ENCODE measurements at regions not wholly inside any gene's neighbourhood (a gene's known extent, or its start where the extent isn't known, plus 50 kb on each side); places are given as distances from the start of the nearest gene placed in this dataset.
"Not testable (repeated sequence)": the region's sequence is repeated elsewhere in the genome, so short reads cannot be mapped to it uniquely, and the experiment has no call there.

GRCh38 chr15:96867992-96868391 lies 537.5 kb downstream of the NR2F2 start:
- H3K9me3 Mint-ChIP-seq, result peaks cover 0 to 13% (median 4%) of the 10 kb centered on the region in 6 donors
- no peak overlapping the region for H3K4me3 Mint-ChIP-seq
- peaks cover 0 to 8% (median 0%) of the 10 kb centered on the region in 3 donors for H3K36me3 Mint-ChIP-seq
- H3K27me3 Mint-ChIP-seq (ENCODE audit: low read depth in 3 of 3), result peaks cover 0 to 2% (median 2%) of the 10 kb centered on the region in 3 donors
- H3K4me1 Mint-ChIP-seq, result no peaks in the 10 kb centered on the region
- no peak for DNase-seq
- H3K27ac Mint-ChIP-seq, result no peak overlapping the region

- H3K9me3 Mint-ChIP-seq, result peaks cover 0 to 13% (median 4%) of the 10 kb centered on the region in 6 donors
- H3K4me3 Mint-ChIP-seq, result no peak overlapping the region
- H3K36me3 Mint-ChIP-seq, result peaks cover 0 to 8% (median 0%) of the 10 kb centered on the region in 3 donors
- no peak for DNase-seq
- peaks cover 0 to 4% (median 2%) of the 10 kb centered on the region in 3 donors for H3K27me3 Mint-ChIP-seq (ENCODE audit: low read depth in 3 of 3)
- no peaks in the 10 kb centered on the region for H3K4me1 Mint-ChIP-seq
- no peak overlapping the region for H3K27ac Mint-ChIP-seq
Measured at GRCh38 chr15:96869122-96869521, 538.6 kb downstream of the NR2F2 start.

GRCh38 chr15:96869790-96870189 lies 539.3 kb downstream of the NR2F2 start:
- H3K4me3 Mint-ChIP-seq, result no peak overlapping the region
- peaks cover 0 to 13% (median 4%) of the 10 kb centered on the region in 6 donors for H3K9me3 Mint-ChIP-seq

GRCh38 chr15:96870580-96870979 lies 540.1 kb downstream of the NR2F2 start:
- no peaks in the 10 kb centered on the region for H3K4me1 Mint-ChIP-seq
- H3K9me3 Mint-ChIP-seq, result peaks cover 0 to 9% (median 4%) of the 10 kb centered on the region in 6 donors
- peaks cover 0 to 7% (median 0%) of the 10 kb centered on the region in 3 donors for H3K36me3 Mint-ChIP-seq
- no peak overlapping the region for H3K4me3 Mint-ChIP-seq
- H3K27me3 Mint-ChIP-seq (ENCODE audit: low read depth in 3 of 3), result peaks cover 0 to 4% (median 2%) of the 10 kb centered on the region in 3 donors
- DNase-seq, result no peak
- H3K27ac Mint-ChIP-seq, result no peak overlapping the region

More at GRCh38 chr15:96869790-96870189, 539.3 kb downstream of the NR2F2 start:
- Mint-ChIP-seq H3K27ac (no peak overlapping the region), H3K36me3 (peaks cover 0 to 8% (median 0%) of the 10 kb centered on the region in 3 donors), H3K4me1 (no peaks in the 10 kb centered on the region), H3K27me3 (ENCODE audit: low read depth in 3 of 3) (peaks cover 0 to 4% (median 2%) of the 10 kb centered on the region in 3 donors)
- no peak for DNase-seq

GRCh38 chr15:96877442-96877841 lies 546.9 kb downstream of the NR2F2 start:
- H3K27me3 Mint-ChIP-seq (ENCODE audit: low read depth in 3 of 3); H3K36me3 Mint-ChIP-seq; H3K27ac Mint-ChIP-seq: not testable (repeated sequence)

GRCh38 chr15:96878129-96878528 lies 547.6 kb downstream of the NR2F2 start:
- Mint-ChIP-seq H3K9me3 (peaks cover 0 to 9% (median 0%) of the 10 kb centered on the region in 6 donors), H3K27me3 (ENCODE audit: low read depth in 3 of 3) (peaks cover 0 to 2% (median 1%) of the 10 kb centered on the region in 3 donors), H3K4me3 (no peak overlapping the region), H3K4me1 (no peaks in the 10 kb centered on the region), H3K27ac (no peak overlapping the region), H3K36me3 (no peaks in the 10 kb centered on the region)
- DNase-seq, result no peak

More at GRCh38 chr15:96877442-96877841, 546.9 kb downstream of the NR2F2 start:
- H3K4me3 Mint-ChIP-seq, H3K9me3 Mint-ChIP-seq, H3K4me1 Mint-ChIP-seq, DNase-seq: not testable (repeated sequence)

- H3K27me3 Mint-ChIP-seq (ENCODE audit: low read depth in 3 of 3), result peaks cover 0 to 1% (median 0%) of the 10 kb centered on the region in 3 donors
- H3K27ac Mint-ChIP-seq, result no peak overlapping the region
- peaks cover 0 to 11% (median 0%) of the 10 kb centered on the region in 6 donors for H3K9me3 Mint-ChIP-seq
- no peak overlapping the region for H3K4me3 Mint-ChIP-seq
- no peak for DNase-seq
- H3K36me3 Mint-ChIP-seq, result no peaks in the 10 kb centered on the region
- H3K4me1 Mint-ChIP-seq, result no peaks in the 10 kb centered on the region
Measured at GRCh38 chr15:96882121-96882772, 551.7 kb downstream of the NR2F2 start.

GRCh38 chr15:96887730-96888129 lies 557.2 kb downstream of the NR2F2 start:
- Mint-ChIP-seq H3K4me3 (no peak overlapping the region), H3K4me1 (peaks cover 9 to 19% of the 10 kb centered on the region in 2 donors), H3K27me3 (ENCODE audit: low read depth in 3 of 3) (peaks cover 0 to 4% (median 0%) of the 10 kb centered on the region in 3 donors), H3K9me3 (peaks cover 0 to 7% (median 0%) of the 10 kb centered on the region in 6 donors), H3K27ac (no peak overlapping the region), H3K36me3 (no peaks in the 10 kb centered on the region)
- DNase-seq, result no peak

- Mint-ChIP-seq H3K4me1 (peaks cover 9 to 19% of the 10 kb centered on the region in 2 donors), H3K27me3 (ENCODE audit: low read depth in 3 of 3) (peaks cover 0 to 4% (median 0%) of the 10 kb centered on the region in 3 donors), H3K36me3 (no peaks in the 10 kb centered on the region), H3K4me3 (peak overlapping the region in 1 of 5 donors; percentile 27), H3K9me3 (peaks cover 0 to 2% (median 0%) of the 10 kb centered on the region in 6 donors), H3K27ac (no peak overlapping the region)
- no peak for DNase-seq
Measured at GRCh38 chr15:96888764-96889163, 558.3 kb downstream of the NR2F2 start.

GRCh38 chr15:96889734-96890480 lies 559.4 kb downstream of the NR2F2 start:
- no peaks in the 10 kb centered on the region for H3K36me3 Mint-ChIP-seq
- peak overlapping the region in 4 of 6 donors; percentile 15 to 85 (median 56) for H3K27ac Mint-ChIP-seq
- peaks cover 0 to 4% (median 0%) of the 10 kb centered on the region in 3 donors for H3K27me3 Mint-ChIP-seq (ENCODE audit: low read depth in 3 of 3)
- H3K9me3 Mint-ChIP-seq, result peaks cover 0 to 2% (median 0%) of the 10 kb centered on the region in 6 donors
- DNase-seq, result no peak
- H3K4me3 Mint-ChIP-seq, result peak overlapping the region; percentile 55 to 87 (median 77)
- peaks cover 9 to 19% of the 10 kb centered on the region in 2 donors for H3K4me1 Mint-ChIP-seq

- H3K27me3 Mint-ChIP-seq (ENCODE audit: low read depth in 3 of 3), result peaks cover 0 to 4% (median 0%) of the 10 kb centered on the region in 3 donors
- H3K4me3 Mint-ChIP-seq, result peak overlapping the region in 3 of 5 donors; percentile 2 to 82 (median 77)
- H3K9me3 Mint-ChIP-seq, result peaks cover 0 to 2% (median 0%) of the 10 kb centered on the region in 6 donors
- no peaks in the 10 kb centered on the region for H3K36me3 Mint-ChIP-seq
- peaks cover 9 to 19% of the 10 kb centered on the region in 2 donors for H3K4me1 Mint-ChIP-seq
- DNase-seq, result no peak
- H3K27ac Mint-ChIP-seq, result no peak overlapping the region
Measured at GRCh38 chr15:96891046-96891445, 560.5 kb downstream of the NR2F2 start.

GRCh38 chr15:96893159-96893906 lies 562.8 kb downstream of the NR2F2 start:
- Mint-ChIP-seq H3K27me3 (ENCODE audit: low read depth in 3 of 3) (peaks cover 0 to 3% (median 0%) of the 10 kb centered on the region in 3 donors), H3K9me3 (no peaks in the 10 kb centered on the region), H3K4me1 (peaks cover 9 to 19% of the 10 kb centered on the region in 2 donors), H3K36me3 (no peaks in the 10 kb centered on the region), H3K27ac (no peak overlapping the region), H3K4me3 (no peak overlapping the region)
- DNase-seq, result no peak

- Mint-ChIP-seq H3K27ac (no peak overlapping the region), H3K4me3 (no peak overlapping the region), H3K36me3 (no peaks in the 10 kb centered on the region), H3K4me1 (peaks cover 7 to 15% of the 10 kb centered on the region in 2 donors), H3K27me3 (ENCODE audit: low read depth in 3 of 3) (peaks cover 0 to 2% (median 0%) of the 10 kb centered on the region in 3 donors), H3K9me3 (no peaks in the 10 kb centered on the region)
- no peak for DNase-seq
Measured at GRCh38 chr15:96894659-96895058, 564.2 kb downstream of the NR2F2 start.

All from immature natural killer cell (primary cell).